Lower leg skin (tissue), 4 donors: ENCODE measurements at regions not wholly inside any gene's neighbourhood (a gene's known extent, or its start where the extent isn't known, plus 50 kb on each side); places are given as distances from the start of the nearest gene placed in this dataset.

Experiments used
- DNase-seq, 2 donors: peaks; one replicate each; pipeline ENCODE4 v3.0.0-alpha.2; 2019; ENCODE audit warnings: low spot score in 2 of 2
- H3K4me3 ChIP-seq: fragments of 200-600 bp; sonication (generic); 2 replicates; pipeline ENCODE4 v1.5.1; 2017; ENCODE audit warnings: mild to moderate bottlenecking, low read depth; ENCODE audit not compliant: poor library complexity, severe bottlenecking
- CTCF ChIP-seq, 3 donors: fragments of 450-650 bp; IDR thresholded peaks; one replicate each; pipeline ENCODE4 v1.5.1; 2016; ENCODE audit warnings: antibody characterized with exemption in 3 of 3, mild to moderate bottlenecking in 3 of 3, moderate library complexity in 2 of 3
- POLR2A ChIP-seq, 2 donors: fragments of 450-650 bp; IDR thresholded peaks; one replicate each; pipeline ENCODE4 v1.6.1; 2016 to 2017; ENCODE audit warnings: antibody characterized with exemption in 2 of 2, mild to moderate bottlenecking in 1 of 2, moderate library complexity in 1 of 2
- WGBS, 2 donors: methylation state at CpG; one replicate each; pipeline ENCODE4 v1.1.5; 2018; 5-methylcytosine and 5-hydroxymethylcytosine counted together
- intact Hi-C: fragments of 100-400 bp; cut with DNase I; formaldehyde crosslinking; loops from one replicate; pipeline ENCODE4 v1.15.0; 2023; ENCODE audit warnings: low total_unique reads

- intact Hi-C loops: no loop called here
- no peak for TF ChIP-seq POLR2A (IDR thresholded peaks at IDR 0.05)
- no peak for TF ChIP-seq CTCF (IDR thresholded peaks at IDR 0.05)
- DNase-seq: peak; percentile 94 to 99
- peak overlapping the region; percentile 24 for H3K4me3 ChIP-seq
- WGBS, 2 donors: 4 to 9% methylated on average over 20 to 60 of the region's 68 CpGs
Measured at GRCh38 chr10:31603235-31604087, 284.4 kb downstream of the ZEB1 start.

DNA sequence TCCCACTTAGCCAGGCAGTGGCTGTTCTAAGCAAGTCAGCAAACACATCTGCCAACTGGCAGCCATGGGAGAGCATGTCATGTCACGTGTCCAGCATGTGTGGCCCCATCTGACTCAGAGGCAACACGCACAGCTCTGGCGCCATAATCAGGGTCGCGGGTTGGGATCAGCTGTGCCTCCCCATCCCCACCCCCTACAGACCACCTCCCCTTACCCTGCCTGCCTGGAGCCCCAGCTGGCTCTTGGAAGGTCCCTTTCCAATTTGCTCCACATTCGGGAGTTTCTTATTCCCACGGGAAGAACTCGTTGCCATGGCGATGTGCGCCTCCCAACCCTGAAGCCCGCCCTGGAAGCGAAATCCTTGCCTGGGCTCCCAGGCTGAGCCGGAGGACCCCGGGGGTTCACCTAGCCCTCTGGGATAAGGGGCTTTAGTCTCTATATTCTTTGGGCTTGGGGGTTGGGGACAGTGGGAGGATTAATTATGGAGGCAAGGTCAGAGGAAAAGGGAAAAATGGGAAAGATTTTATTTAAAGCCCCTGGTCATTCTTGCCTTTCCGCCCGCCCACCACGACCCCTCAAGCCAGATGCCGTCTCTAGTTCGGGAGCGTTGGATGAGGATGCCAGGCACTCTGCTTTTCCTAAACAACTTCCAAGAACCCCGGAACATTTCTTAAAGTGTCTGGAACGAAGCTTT is 283.7 kb downstream of the ZEB1 start:
- 6 to 11% methylated on average over 22 of the region's 22 CpGs for WGBS, 2 donors
- TF ChIP-seq CTCF (IDR thresholded peaks at IDR 0.05) (no peak), POLR2A (IDR thresholded peaks at IDR 0.05) (no peak)
- DNase-seq: peak; percentile 93 to 98
- peak overlapping the region; percentile 24 for H3K4me3 ChIP-seq
- intact Hi-C loops: no loop called here

DNA sequence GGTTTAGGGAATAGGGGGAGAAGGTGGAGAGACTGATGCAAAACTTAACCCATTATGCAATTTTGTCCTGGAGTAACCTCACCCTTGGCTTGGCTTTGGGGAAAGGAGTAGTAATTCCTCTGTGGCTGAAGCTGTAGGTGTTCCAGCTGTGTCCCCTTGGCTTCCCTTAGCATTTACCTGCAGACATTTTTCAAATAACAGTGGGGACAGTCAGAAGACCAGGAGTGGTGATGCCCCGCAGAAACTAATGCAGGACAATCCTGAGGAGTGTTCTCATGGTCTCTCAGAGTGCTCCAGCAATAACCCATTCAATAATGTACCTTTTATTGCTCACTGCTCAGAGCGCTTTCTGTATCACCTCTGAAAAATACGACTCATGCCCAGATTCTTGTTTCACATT is 282.1 kb downstream of the ZEB1 start:
- no peak for TF ChIP-seq POLR2A (IDR thresholded peaks at IDR 0.05)
- TF ChIP-seq CTCF (IDR thresholded peaks at IDR 0.05): no peak
- H3K4me3 ChIP-seq: no peak overlapping the region
- intact Hi-C loops: no loop called here
- DNase-seq: no peak
- WGBS, 2 donors: 85 to 89% methylated on average over 3 of the region's 3 CpGs

GRCh38 chr10:31599626-31600504 is 280.8 kb downstream of the ZEB1 start:
- WGBS, 2 donors: 67 to 68% methylated on average over 9 of the region's 9 CpGs
- intact Hi-C loops: no loop called here
- no peak overlapping the region for H3K4me3 ChIP-seq
- no peak for TF ChIP-seq CTCF (IDR thresholded peaks at IDR 0.05)
- no peak for TF ChIP-seq POLR2A (IDR thresholded peaks at IDR 0.05)
- no peak for DNase-seq

DNA sequence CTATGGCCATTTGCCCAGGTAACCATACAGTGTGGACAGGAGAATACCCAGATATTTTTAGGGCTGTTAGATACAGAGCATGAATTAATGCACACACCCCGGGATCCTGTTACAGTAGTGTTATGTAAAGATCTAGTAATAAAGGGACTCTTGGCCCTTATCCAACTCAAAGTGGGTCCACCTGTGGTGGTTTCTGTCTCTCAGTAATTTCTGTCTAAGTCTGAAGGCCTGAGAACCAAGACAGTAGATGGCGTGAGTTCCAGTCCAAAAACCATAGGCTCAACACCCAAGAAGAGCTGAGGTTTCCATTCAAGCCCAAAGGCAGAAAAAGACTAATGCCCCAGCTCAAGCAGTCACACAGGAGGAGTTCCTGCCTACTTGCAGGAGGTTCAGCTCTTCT is 277.7 kb downstream of the ZEB1 start:
- TF ChIP-seq CTCF (IDR thresholded peaks at IDR 0.05): no peak
- TF ChIP-seq POLR2A (IDR thresholded peaks at IDR 0.05): no peak
- intact Hi-C loops: no loop called here
- 98% methylated on average over 2 of the region's 2 CpGs for WGBS, 2 donors
- no peak overlapping the region for H3K4me3 ChIP-seq
- DNase-seq: no peak
